ENCODE measurements at regions not wholly inside any gene's neighbourhood (a gene's known extent, or its start where the extent isn't known, plus 50 kb on each side); places are given as distances from the start of the nearest gene placed in this dataset.
"Not testable (repeated sequence)": the region's sequence is repeated elsewhere in the genome, so short reads cannot be mapped to it uniquely, and the experiment has no call there.

GRCh38 chr2:12918835-12919445 is 202.2 kb downstream of the TRIB2 start:
- peak in 1 of 2 donors; percentile 48 for DNase-seq
- intact Hi-C loops (cut with DNase I, micrococcal nuclease): no loop called here

GRCh38 chr2:12921321-12921720 is 204.6 kb downstream of the TRIB2 start:
- intact Hi-C loops (cut with DNase I, micrococcal nuclease): no loop called here
- no peak for ATAC-seq
- no peak for DNase-seq

More at GRCh38 chr2:12918835-12919445, 202.2 kb downstream of the TRIB2 start:
- no peak for ATAC-seq

- intact Hi-C loops (cut with DNase I, micrococcal nuclease): no loop called here
- ATAC-seq (no peak), DNase-seq (no peak)
Observed at GRCh38 chr2:12923907-12924610, 207.3 kb downstream of the TRIB2 start.

- intact Hi-C loops (cut with DNase I, micrococcal nuclease); DNase-seq; ATAC-seq: not testable (repeated sequence)
Observed at GRCh38 chr2:12926641-12927040, 209.9 kb downstream of the TRIB2 start.

- intact Hi-C loops (cut with DNase I, micrococcal nuclease): no loop called here
- ATAC-seq (no peak), DNase-seq (no peak)
Observed at GRCh38 chr2:12928197-12928774, 211.6 kb downstream of the TRIB2 start.

GRCh38 chr2:12928775-12929401 is 212.2 kb downstream of the TRIB2 start:
- intact Hi-C loops (cut with DNase I, micrococcal nuclease): no loop called here
- no peak for DNase-seq
- ATAC-seq: no peak

GRCh38 chr2:12929758-12930157 is 213.0 kb downstream of the TRIB2 start:
- DNase-seq (no peak), ATAC-seq (no peak)

DNA sequence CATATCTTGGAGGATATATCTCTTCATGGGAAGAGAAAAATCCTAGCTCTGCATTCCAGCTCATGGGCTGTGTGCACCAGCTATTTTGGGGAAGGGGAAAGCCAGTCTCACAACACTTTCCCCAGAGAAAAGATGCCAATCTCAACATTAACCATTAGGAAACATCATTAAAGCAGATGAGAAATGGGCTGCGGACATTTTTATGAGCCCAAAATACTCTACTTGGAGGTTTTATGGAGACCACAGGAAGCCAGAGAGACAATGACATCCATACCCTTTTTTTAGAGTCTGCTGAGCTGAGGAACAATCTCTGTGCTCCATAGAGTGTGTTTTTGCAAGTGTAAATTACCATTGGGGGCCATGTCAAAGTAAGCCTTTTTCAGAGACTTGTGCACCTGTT is 213.7 kb downstream of the TRIB2 start:
- DNase-seq (no peak), ATAC-seq (no peak)
- intact Hi-C loops (cut with DNase I, micrococcal nuclease): loop anchor here in 1 of 2 donors (5.0 kb wide), 2 partner anchors 208 to 1068 kb away; no protein-coding TSS in a partner anchor

More at GRCh38 chr2:12929758-12930157, 213.0 kb downstream of the TRIB2 start:
- intact Hi-C loops (cut with DNase I, micrococcal nuclease): loop anchor here in 1 of 2 donors (5.0 kb wide), 2 partner anchors 207 to 1067 kb away; no protein-coding TSS in a partner anchor

GRCh38 chr2:12931186-12931844 is 214.6 kb downstream of the TRIB2 start:
- intact Hi-C loops (cut with DNase I, micrococcal nuclease): loop anchor here in 1 of 2 donors (5.0 kb wide), 2 partner anchors 209 to 1069 kb away; no protein-coding TSS in a partner anchor
- DNase-seq: no peak
- ATAC-seq: peak; percentile 36

GRCh38 chr2:12932192-12932591 is 215.5 kb downstream of the TRIB2 start:
- DNase-seq (no peak), ATAC-seq (no peak)
- intact Hi-C loops (cut with DNase I, micrococcal nuclease): loop anchor here in 1 of 2 donors (5.0 kb wide), 2 partner anchors 210 to 1070 kb away; no protein-coding TSS in a partner anchor

DNA sequence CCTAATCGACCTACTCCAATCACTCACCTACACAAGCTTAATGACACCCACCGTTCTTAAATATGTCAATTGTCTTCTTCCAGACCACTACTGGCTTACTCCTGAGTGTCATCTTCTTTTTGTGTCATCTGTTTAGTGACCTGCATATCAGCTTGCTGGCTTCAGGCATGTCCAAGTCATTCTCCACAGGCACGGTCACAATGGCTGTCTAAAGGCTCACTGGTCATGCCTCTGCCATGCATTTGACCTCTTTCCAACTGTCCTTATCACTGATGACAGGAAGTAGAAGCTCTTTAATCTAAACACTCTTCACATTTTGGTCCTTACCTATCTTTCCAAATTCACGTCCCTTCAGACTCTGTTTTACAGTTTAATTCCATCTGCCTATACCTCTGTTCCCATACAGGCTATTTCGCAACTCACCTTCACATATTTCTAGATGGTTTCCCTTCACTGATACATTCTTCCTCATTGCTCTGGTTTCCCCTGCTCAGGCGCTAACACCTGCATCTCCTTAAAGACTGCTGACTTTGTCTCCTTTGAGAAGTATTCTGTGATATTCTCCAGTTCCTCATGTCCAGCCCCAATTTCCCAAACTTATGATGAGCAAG is 217.5 kb downstream of the TRIB2 start:
- intact Hi-C loops (cut with DNase I, micrococcal nuclease): loop anchor here in 1 of 2 donors (5.0 kb wide), 2 partner anchors 212 to 1072 kb away; no protein-coding TSS in a partner anchor
- ATAC-seq: no peak
- DNase-seq: no peak

GRCh38 chr2:12935222-12935621 is 218.5 kb downstream of the TRIB2 start:
- intact Hi-C loops (cut with DNase I, micrococcal nuclease): no loop called here
- ATAC-seq (no peak), DNase-seq (no peak)

DNA sequence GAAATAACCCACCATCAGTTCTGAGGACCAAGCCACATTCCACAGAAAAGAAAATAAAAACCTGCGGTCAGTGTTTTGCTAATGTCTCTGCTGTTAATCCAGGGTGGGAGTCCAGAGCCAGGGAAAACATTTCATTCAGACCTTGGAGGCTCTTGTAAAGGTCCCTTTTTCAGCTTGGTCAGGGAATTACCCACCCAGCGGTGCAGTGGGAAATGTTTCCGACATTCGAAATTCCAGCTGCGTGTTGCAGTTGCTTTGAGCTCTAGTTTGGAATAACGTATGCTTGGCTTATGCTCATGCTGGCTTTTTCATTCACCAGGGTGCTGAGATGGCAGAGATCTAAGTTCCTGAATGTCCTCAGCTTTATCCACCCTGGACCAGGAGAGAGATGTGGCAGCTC is 219.1 kb downstream of the TRIB2 start:
- no peak for DNase-seq
- intact Hi-C loops (cut with DNase I, micrococcal nuclease): no loop called here
- ATAC-seq: no peak

DNA sequence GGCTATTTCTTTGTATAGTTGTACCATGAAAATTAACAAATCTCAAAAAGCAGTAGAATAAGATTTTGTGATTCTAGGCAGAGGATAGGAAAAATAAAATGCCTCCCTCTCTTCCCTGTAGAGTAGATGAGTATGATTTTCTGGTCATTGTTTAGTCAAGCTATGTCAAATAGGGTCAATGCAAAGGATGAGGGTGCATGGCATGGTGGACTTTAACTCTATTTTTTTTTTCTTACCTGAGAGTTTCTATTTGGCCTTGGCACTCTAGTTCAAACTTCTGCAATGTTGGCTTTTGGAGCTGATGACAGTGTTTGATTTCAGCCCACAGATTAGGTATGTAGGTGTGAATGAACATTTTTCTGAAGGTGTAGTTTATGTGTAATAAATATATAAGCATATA is 224.5 kb downstream of the TRIB2 start:
- intact Hi-C loops (cut with DNase I, micrococcal nuclease): no loop called here
- ATAC-seq (no peak), DNase-seq (no peak)

- intact Hi-C loops (cut with DNase I, micrococcal nuclease): no loop called here
- DNase-seq: no peak
- no peak for ATAC-seq
Observed at GRCh38 chr2:12948231-12948960, 231.7 kb downstream of the TRIB2 start.

GRCh38 chr2:12948961-12949353 is 232.2 kb downstream of the TRIB2 start:
- DNase-seq (no peak), ATAC-seq (no peak)
- intact Hi-C loops (cut with DNase I, micrococcal nuclease): no loop called here

- DNase-seq: no peak
- ATAC-seq: no peak
- intact Hi-C loops (cut with DNase I, micrococcal nuclease): no loop called here
Observed at GRCh38 chr2:12949406-12949805, 232.7 kb downstream of the TRIB2 start.

GRCh38 chr2:12950174-12950573 is 233.4 kb downstream of the TRIB2 start:
- ATAC-seq (no peak), DNase-seq (no peak)
- intact Hi-C loops (cut with DNase I, micrococcal nuclease): no loop called here

Measured in left colon (tissue), 2 donors.